ENCODE measurements at regions not wholly inside any gene's neighbourhood (a gene's known extent, or its start where the extent isn't known, plus 50 kb on each side); places are given as distances from the start of the nearest gene placed in this dataset.

- intact Hi-C loops (cut with DNase I), result no loop called here
Observed at GRCh38 chr6:154885214-154885613, 109.9 kb upstream of the TIAM2 start.

GRCh38 chr6:154886016-154886415 lies 109.1 kb upstream of the TIAM2 start:
- intact Hi-C loops (cut with DNase I), result no loop called here
- no peak for DNase-seq (ENCODE audit: low spot score)

More at GRCh38 chr6:154885214-154885613, 109.9 kb upstream of the TIAM2 start:
- no peak for DNase-seq (ENCODE audit: low spot score)

GRCh38 chr6:154886471-154886870 lies 108.6 kb upstream of the TIAM2 start:
- no peak for DNase-seq (ENCODE audit: low spot score)
- intact Hi-C loops (cut with DNase I), result no loop called here

GRCh38 chr6:154887051-154887450 lies 108.1 kb upstream of the TIAM2 start:
- DNase-seq (ENCODE audit: low spot score), result no peak
- intact Hi-C loops (cut with DNase I), result no loop called here

- intact Hi-C loops (cut with DNase I), result no loop called here
- DNase-seq (ENCODE audit: low spot score), result no peak
Observed at GRCh38 chr6:154888421-154889295, 106.5 kb upstream of the TIAM2 start.

GRCh38 chr6:154890874-154891273 lies 104.2 kb upstream of the TIAM2 start:
- no peak for DNase-seq (ENCODE audit: low spot score)
- intact Hi-C loops (cut with DNase I), result no loop called here

GRCh38 chr6:154891901-154892300 lies 103.2 kb upstream of the TIAM2 start:
- intact Hi-C loops (cut with DNase I), result no loop called here
- no peak for DNase-seq (ENCODE audit: low spot score)

GRCh38 chr6:154893917-154894316 lies 101.2 kb upstream of the TIAM2 start:
- no peak for DNase-seq (ENCODE audit: low spot score)
- intact Hi-C loops (cut with DNase I), result no loop called here

GRCh38 chr6:154894902-154895301 lies 100.2 kb upstream of the TIAM2 start:
- no peak for DNase-seq (ENCODE audit: low spot score)
- intact Hi-C loops (cut with DNase I), result no loop called here

GRCh38 chr6:154895841-154896240 lies 99.3 kb upstream of the TIAM2 start:
- intact Hi-C loops (cut with DNase I), result no loop called here
- DNase-seq (ENCODE audit: low spot score), result no peak

GRCh38 chr6:154898821-154899220 lies 96.3 kb upstream of the TIAM2 start:
- intact Hi-C loops (cut with DNase I), result no loop called here
- no peak for DNase-seq (ENCODE audit: low spot score)

GRCh38 chr6:154899824-154900463 lies 95.2 kb upstream of the TIAM2 start:
- intact Hi-C loops (cut with DNase I), result no loop called here
- no peak for DNase-seq (ENCODE audit: low spot score)

- intact Hi-C loops (cut with DNase I), result no loop called here
- no peak for DNase-seq (ENCODE audit: low spot score)
Observed at GRCh38 chr6:154901876-154902552, 93.1 kb upstream of the TIAM2 start.

GRCh38 chr6:154907291-154907690 lies 87.8 kb upstream of the TIAM2 start:
- intact Hi-C loops (cut with DNase I), result no loop called here
- DNase-seq (ENCODE audit: low spot score), result no peak

GRCh38 chr6:154908723-154909122 lies 86.4 kb upstream of the TIAM2 start:
- no peak for DNase-seq (ENCODE audit: low spot score)
- intact Hi-C loops (cut with DNase I), result no loop called here

GRCh38 chr6:154909311-154909710 lies 85.8 kb upstream of the TIAM2 start:
- intact Hi-C loops (cut with DNase I), result no loop called here
- DNase-seq (ENCODE audit: low spot score), result no peak

GRCh38 chr6:154909821-154910220 lies 85.3 kb upstream of the TIAM2 start:
- no peak for DNase-seq (ENCODE audit: low spot score)
- intact Hi-C loops (cut with DNase I), result no loop called here

GRCh38 chr6:154914288-154914687 lies 80.8 kb upstream of the TIAM2 start:
- intact Hi-C loops (cut with DNase I), result no loop called here
- DNase-seq (ENCODE audit: low spot score), result no peak

GRCh38 chr6:154916857-154917256 lies 78.3 kb upstream of the TIAM2 start:
- intact Hi-C loops (cut with DNase I), result no loop called here
- no peak for DNase-seq (ENCODE audit: low spot score)

- no peak for DNase-seq (ENCODE audit: low spot score)
- intact Hi-C loops (cut with DNase I), result no loop called here
Observed at GRCh38 chr6:154917941-154918340, 77.2 kb upstream of the TIAM2 start.

GRCh38 chr6:154919806-154920205 lies 75.3 kb upstream of the TIAM2 start:
- DNase-seq (ENCODE audit: low spot score), result no peak
- intact Hi-C loops (cut with DNase I), result no loop called here
